Activated CD4-positive, alpha-beta T cell treated with anti-CD3 and anti-CD28 coated beads, Interleukin-2, amount 50 U/mL, for 16 hours (primary cell): ENCODE measurements at regions not wholly inside any gene's neighbourhood (a gene's known extent, or its start where the extent isn't known, plus 50 kb on each side); places are given as distances from the start of the nearest gene placed in this dataset.
A peak's percentile ranks its signal among the peaks of the same experiment; 100 is the strongest.

Experiments used
- DNase-seq: peaks from one replicate; pipeline ENCODE4 v3.0.0-alpha.2; 2020

DNA sequence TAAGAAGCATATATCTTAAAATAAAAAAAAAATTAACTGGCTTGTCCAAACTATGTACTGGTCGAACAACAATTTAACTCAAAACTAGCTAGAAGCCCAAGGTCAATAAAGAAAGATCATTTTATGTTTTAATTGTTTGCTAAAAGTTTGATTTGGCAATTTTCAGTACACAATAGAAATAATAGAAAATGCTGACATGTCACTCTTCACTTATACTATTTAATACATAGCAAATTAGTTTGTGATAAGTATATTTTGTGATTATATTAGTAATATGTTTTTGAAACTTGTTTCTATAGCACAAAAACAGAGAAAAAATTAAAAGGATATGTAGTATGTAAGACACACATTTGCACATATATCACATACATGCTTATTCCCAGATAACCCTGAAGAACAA lies 1938.6 kb upstream of the PIK3C3 start:
- no peak for DNase-seq

DNA sequence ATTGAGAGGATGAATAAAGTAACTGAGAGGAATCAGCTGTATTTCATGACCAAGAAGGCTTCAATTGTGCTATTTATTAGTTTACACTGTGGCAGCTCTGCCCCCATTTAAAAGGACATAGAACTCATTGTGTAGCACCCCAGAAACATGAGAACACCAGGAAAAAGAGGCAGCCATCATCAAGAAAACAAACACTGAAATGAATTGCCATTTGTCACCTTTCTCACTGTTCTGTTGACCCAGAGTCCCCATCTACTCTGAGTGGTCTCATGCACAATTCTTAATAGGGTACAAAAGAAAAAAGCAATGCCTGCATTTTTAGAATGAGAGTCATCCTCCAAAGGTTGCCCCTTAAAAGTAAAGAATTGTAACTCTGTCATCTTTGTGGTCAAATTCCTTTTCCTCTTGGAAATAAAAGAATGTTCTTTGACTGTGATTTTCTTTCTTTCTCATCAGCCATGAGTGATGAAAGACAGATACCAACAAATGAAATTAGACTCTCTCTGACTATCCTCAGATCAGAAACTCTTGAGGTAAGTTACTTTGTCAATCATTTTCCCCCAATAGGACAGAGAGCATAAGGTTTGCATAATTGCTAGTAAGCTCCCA lies 1941.9 kb upstream of the PIK3C3 start:
- DNase-seq = no peak

DNA sequence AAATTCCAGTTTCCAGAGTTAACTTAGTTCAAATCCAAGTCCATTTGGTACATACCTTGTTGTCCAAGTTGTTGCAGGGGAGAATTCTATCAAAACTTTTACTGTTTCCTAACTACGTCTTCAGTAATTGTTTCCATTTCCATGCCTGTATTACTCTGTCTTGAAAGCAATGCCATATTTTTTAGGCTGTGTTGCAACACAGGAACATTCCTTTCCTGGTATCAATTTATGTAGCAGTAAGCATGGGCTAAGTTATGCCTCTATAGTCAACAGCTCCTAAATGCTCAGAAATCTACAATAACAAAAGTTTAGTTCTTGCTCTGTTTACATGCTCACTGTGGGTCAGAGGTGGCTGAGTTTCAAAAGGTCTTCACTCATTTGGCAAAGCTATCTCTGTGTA lies 1943.8 kb upstream of the PIK3C3 start:
- no peak for DNase-seq

DNA sequence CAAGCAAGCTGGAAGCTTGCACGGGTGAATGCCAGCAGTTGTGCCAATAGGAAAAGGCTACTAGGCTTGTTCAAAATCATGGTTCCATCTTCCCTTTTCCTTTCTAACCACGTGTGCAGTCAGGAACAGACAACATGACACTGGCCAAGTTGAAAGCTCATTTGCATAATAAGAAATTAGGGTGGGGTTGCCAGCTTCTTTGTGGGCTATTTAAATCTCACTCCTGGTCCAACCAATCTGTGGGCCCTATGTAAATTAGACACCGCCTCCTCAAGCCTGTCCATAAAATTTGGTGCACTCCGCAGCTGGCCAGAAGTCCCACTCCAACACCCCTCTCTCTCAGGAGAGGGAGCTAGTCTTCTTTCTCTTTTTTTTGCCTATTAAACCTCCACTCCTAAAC lies 1948.4 kb upstream of the PIK3C3 start:
- DNase-seq = no peak

DNA sequence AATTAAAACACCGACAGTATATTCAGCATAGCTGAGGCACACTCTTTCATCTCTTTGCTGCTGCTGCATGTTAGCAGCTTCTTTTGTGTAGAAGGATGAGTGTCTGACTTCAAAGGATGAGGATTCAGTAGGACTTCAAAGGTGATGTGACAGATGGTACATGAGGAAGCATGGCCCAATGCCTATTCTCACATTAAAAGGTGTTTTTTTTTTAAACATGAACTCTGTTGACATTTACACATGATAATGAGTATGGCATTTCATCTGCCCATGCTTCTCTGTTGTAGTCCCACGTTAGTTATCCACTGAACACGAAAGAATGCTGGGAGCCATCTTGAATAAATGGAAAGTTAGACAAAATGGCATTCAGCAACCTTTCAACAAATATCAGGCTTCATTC lies 1950.8 kb upstream of the PIK3C3 start:
- no peak for DNase-seq

DNA sequence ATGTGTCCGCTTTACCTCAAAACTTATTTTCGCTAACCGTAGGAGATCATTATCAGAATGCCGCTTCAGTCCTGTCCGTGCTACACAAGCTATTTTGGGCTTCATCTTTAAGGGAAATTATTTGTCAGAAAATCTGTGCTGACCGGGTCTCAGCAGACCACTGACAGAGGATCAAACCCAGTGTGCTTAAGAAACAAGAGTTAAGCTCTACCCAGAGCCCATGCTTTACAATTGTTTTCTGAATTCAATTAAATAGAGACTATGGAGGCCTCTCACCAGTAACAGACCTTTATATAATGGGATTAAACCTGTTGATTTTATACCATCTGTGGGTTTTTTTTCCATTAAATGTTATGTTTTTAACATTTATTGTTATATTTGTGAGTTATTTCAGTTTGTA lies 1956.7 kb upstream of the PIK3C3 start:
- DNase-seq = no peak

DNA sequence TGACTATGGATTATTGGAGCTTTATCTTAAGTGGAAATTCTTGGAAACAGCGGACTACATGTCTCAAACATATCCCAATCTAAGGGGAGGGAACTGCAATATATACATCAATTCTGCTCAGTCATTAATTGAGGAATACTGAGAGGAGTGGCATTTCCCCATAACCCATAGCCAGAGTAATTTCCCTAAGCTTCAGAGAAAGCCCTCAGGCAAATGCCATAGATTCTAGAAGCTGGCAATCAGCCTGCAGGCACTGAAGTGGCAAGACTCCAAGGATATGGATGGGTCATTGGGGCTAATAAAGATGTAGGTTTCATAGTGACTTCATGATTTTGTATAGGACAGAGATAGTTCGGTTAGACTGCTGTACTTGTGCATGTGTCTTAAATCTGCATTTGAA lies 1960.5 kb upstream of the PIK3C3 start:
- no peak for DNase-seq

DNA sequence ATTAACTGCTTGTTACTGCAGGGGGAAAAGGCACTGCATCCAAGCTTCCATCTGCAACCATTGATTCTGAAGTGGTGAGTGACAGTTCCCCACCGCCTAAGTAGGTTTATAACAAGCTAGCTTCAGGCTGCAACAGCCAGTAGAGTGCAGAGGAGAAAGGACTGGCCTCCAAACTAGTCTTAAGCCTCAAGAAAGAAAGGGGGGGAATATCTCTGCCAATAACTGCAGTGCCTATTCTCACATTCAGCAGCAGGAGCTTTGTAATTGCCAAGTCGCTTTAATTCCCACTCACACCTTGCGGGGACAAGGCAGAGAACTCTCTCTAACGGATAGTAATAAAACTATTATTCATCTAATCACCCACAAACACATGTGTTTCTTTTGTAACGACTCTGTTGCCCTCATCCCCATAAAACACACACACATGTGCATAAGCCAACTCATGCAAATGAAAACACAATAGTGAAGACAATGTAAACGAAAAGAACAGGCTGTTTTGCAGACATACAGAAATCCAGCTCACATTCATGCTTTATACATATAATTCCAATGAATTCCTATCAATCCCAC lies 1963.3 kb upstream of the PIK3C3 start:
- no peak for DNase-seq

DNA sequence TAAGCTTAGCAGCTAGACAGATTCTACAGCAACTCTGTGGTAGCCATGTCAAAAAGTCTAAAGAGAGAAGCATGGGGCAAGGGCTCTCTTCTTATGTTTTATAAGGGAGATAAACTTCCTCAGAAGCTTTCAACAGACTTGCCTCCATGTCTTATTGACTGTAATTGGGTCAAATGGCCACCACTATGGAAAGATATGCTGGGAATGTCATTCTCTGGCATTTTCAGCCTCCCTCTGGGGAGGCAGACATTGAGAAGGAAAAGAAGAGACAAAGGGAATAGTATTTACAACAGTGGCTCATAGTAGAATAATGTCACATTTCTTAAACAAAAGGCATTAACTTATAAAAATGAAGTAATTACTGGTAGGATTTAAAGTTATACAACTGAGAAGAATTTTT lies 1964.5 kb upstream of the PIK3C3 start:
- no peak for DNase-seq

DNA sequence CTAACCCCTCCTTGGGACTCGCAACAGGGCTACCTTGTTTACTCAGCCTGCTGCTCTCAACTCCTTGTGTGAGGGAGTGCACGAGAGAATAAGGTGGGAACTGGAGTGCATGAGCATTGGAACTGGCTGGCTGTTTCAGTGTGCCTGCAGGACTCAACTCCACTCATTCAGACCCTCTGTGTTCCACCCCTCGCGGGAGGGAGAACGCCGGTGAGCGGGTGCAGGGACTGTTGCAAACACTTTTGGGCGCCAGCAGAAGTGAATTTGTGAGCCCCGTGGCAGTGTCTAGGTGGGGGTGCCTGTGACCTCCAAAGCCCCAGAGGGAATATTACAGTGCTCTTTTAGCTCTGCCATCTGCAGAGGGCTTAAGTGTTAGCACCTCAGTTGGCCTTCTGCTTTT lies 1978.3 kb upstream of the PIK3C3 start:
- DNase-seq = no peak

DNA sequence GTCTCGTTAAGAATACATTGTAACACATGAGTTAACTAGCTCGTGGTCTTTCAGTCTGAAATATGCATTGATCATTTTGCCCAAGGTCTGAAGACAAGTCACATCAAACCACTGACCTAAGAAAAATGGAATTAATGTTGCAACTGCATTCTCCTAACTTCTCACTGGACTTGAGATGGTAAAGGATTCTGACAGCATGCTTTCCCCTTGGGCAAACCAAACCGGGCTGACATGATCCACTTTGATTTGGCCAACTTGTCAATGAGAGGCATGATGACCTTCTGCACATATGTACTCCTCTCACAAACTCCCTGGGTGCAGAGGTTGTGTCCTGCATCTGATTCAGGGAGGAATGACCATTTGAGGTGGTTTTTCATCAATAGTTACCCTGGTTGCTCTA lies 1982.5 kb upstream of the PIK3C3 start:
- DNase-seq = no peak

DNA sequence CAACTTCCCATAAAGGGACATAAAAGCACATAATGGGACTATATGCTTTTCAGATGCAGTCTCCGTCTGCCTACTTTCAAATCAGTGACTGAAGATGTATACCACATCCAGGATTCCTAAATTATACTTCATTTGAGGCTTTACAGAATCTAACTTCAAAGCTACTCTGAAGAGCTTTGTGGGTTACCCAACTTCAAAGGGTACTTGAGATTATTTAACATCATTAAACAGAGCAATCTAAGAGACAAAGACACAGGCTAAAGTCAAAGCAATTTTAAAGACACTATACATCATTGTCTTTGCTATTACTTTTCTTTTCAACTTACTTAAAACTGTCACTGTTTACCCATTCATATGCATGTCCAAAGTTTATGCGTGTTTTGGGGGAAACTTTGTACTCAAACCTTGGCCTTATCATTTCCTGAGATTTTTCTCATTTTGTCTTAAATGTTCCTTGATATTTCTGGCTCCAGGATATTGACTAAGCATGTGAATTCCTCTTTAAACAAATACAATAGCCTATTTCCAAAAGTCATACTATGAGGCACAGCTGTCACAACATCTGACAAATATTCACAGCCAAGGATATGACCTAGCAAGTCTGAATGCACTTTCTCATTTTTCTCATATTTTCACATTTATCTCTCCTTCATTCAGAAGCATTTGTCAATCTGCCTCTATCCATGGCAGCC lies 1985.1 kb upstream of the PIK3C3 start:
- DNase-seq = no peak

DNA sequence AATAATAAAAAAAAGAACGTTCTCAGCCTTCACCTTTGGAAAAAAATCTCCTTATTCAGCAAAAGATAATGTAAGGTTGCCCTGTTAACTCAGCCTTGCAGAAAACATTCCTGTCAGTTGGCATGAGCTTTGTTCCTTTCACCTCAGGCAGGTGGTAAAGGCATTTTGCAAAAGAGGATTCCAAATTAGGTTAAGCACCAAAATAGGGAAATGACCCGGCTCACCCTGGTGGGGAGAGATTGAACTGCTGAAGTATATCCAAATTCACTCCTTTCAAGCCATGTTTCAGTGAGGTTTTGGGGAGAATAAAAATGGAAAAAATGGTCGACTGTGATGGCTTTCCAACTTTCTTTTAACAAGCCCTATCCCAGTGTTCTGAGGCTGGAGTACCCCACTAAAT lies 1988.8 kb upstream of the PIK3C3 start:
- DNase-seq = no peak

DNA sequence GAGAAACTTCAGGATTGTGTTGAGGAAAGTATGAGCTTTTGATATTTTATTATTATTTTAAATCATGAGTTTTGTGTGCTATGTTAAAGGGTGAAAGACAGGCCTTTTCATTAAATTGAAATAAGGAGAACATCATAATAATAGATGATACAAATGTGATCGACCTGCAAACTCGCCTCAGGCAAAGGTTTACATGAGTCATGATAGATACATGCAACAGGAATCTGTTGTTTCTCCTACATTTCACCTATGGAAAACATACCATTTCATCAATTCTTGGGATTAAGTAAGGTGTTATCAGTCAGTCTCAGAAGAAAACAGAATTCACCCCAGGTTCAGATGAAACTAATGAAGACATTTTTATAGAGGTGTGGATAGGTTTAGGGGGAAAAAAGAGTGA lies 1992.5 kb upstream of the PIK3C3 start:
- DNase-seq = no peak

DNA sequence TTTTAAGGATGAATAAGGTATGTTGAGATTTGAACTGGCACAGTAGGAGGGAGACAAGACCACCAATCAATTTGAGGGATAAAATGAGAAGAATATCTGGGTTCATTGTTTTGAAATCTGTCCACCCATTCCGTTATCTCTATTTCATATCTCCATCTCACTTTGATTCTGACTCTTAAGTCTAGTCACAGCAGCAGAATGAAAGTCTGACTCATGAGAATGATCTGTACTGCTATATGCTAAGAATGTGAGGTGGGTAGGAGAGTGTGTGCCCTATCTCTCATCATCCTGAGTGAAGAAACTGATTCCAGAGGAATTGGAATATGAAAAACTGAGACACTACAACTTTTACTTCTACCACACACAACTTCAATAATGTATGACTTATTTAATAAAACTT lies 1994.5 kb upstream of the PIK3C3 start:
- DNase-seq = no peak

DNA sequence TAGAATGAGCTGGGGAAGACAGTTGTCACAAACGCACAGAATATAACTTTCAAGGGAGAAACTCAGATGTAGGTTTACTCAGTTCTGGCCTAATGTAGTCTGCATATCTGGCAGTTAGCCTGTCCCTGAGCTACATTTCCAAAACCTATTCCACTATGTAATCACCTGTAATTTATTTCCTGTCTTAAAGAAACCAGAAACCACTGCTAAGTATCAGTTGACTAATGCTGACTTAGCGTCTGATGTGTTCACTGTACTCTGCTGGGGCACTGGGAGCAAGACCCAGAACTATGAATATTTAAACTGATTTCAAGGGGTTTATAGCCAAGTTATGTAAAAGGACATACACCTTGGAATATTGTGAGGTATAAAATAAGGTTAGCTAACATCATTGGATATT lies 1995.2 kb upstream of the PIK3C3 start:
- DNase-seq = no peak

DNA sequence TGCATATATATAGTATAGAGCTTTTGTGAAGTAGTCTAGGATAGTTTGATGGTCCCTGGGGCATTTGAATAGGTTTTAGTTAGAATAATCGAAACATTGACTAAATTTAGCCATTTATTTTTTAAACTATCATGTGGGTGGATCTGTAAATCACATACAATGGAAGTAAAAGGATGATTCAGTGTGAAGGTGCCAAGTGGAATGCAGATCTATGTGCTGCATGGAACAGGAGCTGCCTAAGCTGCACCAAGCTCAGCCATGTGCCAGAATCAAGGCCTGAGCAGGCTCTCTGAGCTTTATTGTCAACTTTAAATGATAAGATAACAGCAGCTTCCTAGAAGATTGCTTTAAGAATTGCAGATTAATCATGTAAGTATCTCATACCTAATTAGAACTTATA lies 1996.2 kb upstream of the PIK3C3 start:
- DNase-seq = no peak

DNA sequence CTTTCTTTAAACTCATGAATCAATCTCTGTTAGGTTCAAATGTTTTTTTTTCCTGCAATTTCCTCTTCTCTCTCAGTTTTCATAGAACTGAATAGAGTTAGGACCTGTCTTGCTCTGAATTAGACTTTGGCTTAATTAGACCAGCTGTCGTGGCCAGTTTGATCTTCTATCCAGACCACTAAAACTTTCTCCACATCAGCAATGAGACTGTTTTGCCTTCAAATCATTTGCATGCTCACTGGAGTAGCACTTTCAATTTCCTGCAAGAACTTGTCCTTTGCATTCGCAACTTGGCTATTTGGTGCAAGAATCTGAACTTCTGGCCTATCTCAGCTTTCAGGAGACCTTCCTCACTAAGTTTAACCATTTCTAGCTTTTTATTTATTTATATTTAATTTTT lies 2002.2 kb upstream of the PIK3C3 start:
- DNase-seq = no peak

DNA sequence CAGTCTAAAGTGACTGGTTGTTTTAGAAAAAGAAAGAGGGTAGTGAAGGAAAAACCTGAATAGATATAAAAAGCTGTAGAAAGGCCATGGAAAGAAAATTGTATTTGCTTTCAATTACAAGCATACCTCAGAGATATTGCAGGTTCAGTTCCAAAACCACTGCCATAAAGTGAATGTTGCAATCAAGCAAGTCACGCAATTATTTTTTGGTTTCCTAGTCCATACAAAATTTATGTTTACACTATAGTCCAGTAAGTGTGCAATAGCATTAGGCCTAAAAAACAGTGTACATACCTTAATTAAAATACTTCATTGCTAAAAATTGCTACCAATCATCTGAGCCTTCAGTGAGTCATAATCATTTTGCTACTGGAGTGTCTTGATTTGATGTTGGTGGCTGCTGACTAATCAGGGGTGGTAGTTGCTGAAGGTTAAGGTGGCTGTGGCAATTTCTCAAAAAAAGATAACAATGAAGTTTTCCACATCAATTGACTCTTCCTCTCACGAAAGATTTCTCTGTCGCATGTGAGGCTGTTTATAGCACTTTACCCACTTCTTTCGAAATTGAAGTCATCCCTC lies 2003.8 kb upstream of the PIK3C3 start:
- no peak for DNase-seq

DNA sequence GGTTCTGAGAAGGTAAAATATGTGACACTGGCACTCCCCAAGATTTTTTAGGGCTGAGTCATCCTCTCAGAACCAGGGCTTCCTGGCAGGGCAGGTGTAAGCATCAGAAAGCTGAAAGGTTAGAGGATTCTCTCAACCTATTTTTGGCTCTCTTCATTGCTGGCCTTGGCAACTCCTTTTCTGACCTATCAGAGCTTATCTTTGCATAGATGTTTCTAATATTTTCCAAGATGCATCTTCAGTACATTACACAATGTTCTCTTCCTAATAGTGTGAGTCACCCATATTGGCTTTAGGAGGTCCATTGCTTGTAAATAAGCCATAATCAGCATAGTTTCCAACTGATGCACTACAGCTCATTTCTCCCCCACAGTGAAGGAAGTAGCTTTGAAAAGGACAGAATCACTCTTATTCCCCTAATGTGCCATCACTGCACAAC lies 2008.4 kb upstream of the PIK3C3 start:
- no peak for DNase-seq

DNA sequence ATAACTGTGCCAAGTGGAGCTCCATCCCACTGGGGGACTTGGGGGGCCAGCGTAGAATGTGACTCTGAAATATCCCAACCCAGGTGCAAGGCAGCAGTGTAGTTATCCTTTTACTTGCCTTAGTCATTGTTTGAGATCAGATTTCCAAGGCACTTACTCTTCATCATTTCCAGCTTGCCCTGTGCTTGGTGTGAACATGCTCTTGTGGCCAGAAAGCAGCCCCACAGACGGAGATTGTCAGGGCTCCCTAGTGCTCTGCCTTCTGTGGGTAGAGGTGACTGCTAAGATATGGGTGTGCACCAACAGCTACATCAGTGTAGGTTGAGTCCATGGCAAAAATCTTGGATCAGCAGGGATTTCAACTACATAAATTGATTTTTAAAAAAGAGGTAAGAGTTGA lies 2010.0 kb upstream of the PIK3C3 start:
- no peak for DNase-seq

DNA sequence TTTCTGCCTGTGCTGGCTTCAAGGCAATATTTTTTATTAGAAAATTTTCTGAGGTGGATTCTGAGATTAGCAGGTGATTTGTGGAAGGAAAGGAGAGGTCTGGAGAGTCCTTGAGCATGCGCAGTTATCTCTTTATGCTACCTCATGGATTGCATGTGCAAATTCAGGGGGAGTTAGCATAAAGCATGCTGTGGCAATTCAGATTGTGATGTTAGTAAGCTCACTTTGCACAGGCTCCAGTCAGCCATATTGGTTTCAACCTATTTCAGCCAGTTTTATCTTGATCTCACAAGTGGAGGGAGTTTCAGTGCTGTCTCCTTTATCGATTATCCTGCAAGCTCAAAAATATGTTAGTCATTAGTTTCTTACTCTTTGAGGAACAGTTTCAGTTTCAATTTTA lies 2012.3 kb upstream of the PIK3C3 start:
- peak; percentile 7 for DNase-seq

DNA sequence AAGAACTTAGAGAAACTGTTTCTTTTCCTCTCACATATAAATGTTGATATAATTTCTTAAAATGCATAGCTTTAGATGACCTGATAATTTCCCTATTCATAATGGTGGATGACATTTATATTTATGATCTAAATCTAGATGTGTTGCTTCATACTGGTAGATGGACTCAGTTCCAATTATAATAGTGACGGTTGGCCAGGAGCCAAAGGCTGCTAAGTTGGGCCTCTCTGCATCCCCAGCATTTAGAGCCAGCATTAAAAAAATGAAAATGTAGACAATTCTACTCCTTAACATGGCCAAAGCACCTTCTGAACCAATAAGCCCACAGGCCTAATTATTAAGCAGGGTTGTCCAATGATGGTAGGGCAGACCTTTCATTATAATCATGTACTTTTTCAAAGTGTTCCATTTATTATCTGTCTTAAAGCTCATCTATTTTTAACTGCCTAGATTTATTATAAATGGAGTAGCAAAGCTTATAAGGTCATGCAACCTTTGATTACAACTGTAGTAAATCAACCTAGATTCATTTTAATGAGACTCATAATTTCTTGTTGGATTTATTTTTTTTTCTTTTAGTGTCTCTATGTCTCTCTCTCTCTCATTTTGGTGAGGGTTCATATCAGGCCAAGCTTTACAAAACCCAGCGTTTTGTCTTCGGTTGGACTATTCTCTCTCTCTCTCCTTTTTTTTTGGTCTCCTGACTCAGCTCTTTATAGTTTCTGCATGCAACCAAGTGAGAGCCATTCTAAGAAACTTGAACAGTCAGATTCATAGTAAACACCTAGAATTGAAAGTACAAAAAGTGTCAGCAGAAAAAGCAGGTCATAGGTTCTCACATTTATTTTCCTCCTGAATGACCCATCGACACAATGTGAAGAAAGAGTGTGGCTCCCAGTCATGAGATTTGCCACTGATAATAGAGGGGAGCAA lies 2016.1 kb upstream of the PIK3C3 start:
- DNase-seq = no peak
